Mesenchymal stem cell (in vitro differentiated cells and primary cell): ENCODE measurements at regions not wholly inside any gene's neighbourhood (a gene's known extent, or its start where the extent isn't known, plus 50 kb on each side); places are given as distances from the start of the nearest gene placed in this dataset.

ENCODE experiments used
- DNase-seq: peaks from one replicate; pipeline ENCODE4 v3.0.0-alpha.2; 2013
- H2AFZ ChIP-seq: one replicate; pipeline ENCODE4 v1.6.1; 2013; ENCODE audit warnings: low read depth, mild to moderate bottlenecking, control low read depth, inconsistent platforms, low read length, moderate library complexity
- H2AK5ac ChIP-seq: 2 replicates; pipeline ENCODE4 v1.6.1; 2013; ENCODE audit warnings: low read length, moderate library complexity, mild to moderate bottlenecking, inconsistent platforms; ENCODE audit not compliant: severe bottlenecking
- H2BK120ac ChIP-seq: one replicate; pipeline ENCODE4 v1.6.1; 2013; ENCODE audit warnings: low read depth, mild to moderate bottlenecking, inconsistent platforms, low read length, moderate library complexity
- H2BK12ac ChIP-seq, 2 experiments: one replicate each; pipeline ENCODE4 v1.6.1; 2013; ENCODE audit warnings: inconsistent platforms in 2 of 2, low read length in 2 of 2, mild to moderate bottlenecking in 2 of 2, moderate library complexity in 2 of 2, control low read depth in 1 of 2
- H2BK15ac ChIP-seq: one replicate; pipeline ENCODE4 v1.6.1; 2013; ENCODE audit warnings: mild to moderate bottlenecking, low read depth, inconsistent platforms; ENCODE audit not compliant: poor library complexity, severe bottlenecking
- H2BK5ac ChIP-seq: 2 replicates; pipeline ENCODE4 v1.6.1; 2013; ENCODE audit warnings: low read depth, mild to moderate bottlenecking, low read length, control low read depth, inconsistent platforms; ENCODE audit not compliant: poor library complexity, severe bottlenecking
- H3K14ac ChIP-seq, 2 experiments: one replicate each; pipeline ENCODE4 v1.6.1; 2013; ENCODE audit warnings: inconsistent platforms in 2 of 2, low read length in 2 of 2, control low read depth in 1 of 2, mild to moderate bottlenecking in 1 of 2, moderate library complexity in 1 of 2
- H3K18ac ChIP-seq, 2 experiments: one replicate each; pipeline ENCODE4 v1.6.1; 2013; ENCODE audit warnings: inconsistent platforms in 2 of 2, low read length in 2 of 2, control low read depth in 1 of 2, low read depth in 1 of 2, mild to moderate bottlenecking in 1 of 2
- H3K23ac ChIP-seq, 2 experiments: one replicate each; pipeline ENCODE4 v1.6.1; 2013; ENCODE audit warnings: inconsistent platforms in 2 of 2, low read length in 2 of 2, mild to moderate bottlenecking in 2 of 2, moderate library complexity in 2 of 2, control low read depth in 1 of 2
- H3K27ac ChIP-seq: 2 replicates; pipeline ENCODE4 v1.5.1; 2013; ENCODE audit warnings: mild to moderate bottlenecking, moderate library complexity, low read length, control low read depth, inconsistent platforms; ENCODE audit not compliant: poor library complexity, severe bottlenecking
- H3K27me3 ChIP-seq, 2 experiments: 2 replicates each; pipeline versions ENCODE4 v1.6.1 to v1.7.0; 2013; ENCODE audit warnings: low read length in 2 of 2, mild to moderate bottlenecking in 2 of 2, moderate library complexity in 2 of 2, control low read depth in 1 of 2, inconsistent platforms in 1 of 2; ENCODE audit not compliant: control insufficient read depth in 1 of 2, insufficient read depth in 1 of 2
- H3K36me3 ChIP-seq, 2 experiments: 2 replicates each; pipeline versions ENCODE4 v1.6.1 to v1.7.0; 2013; ENCODE audit warnings: low read length in 2 of 2, control low read depth in 1 of 2, inconsistent platforms in 1 of 2, low read depth in 1 of 2, mild to moderate bottlenecking in 1 of 2; ENCODE audit not compliant: insufficient read depth in 2 of 2, control insufficient read depth in 1 of 2
- H3K4ac ChIP-seq, 2 experiments: one replicate each; pipeline ENCODE4 v1.6.1; 2013; ENCODE audit warnings: inconsistent platforms in 2 of 2, low read length in 2 of 2, mild to moderate bottlenecking in 2 of 2, moderate library complexity in 2 of 2, control low read depth in 1 of 2, low read depth in 1 of 2
- H3K4me1 ChIP-seq: 2 replicates; pipeline ENCODE4 v1.6.1; 2013; ENCODE audit warnings: low read depth, low read length, control low read depth; ENCODE audit not compliant: control insufficient read depth, insufficient read depth
- H3K4me2 ChIP-seq: 2 replicates; pipeline ENCODE4 v1.6.1; 2013; ENCODE audit warnings: low read length, mild to moderate bottlenecking, inconsistent platforms; ENCODE audit not compliant: poor library complexity, severe bottlenecking
- H3K4me3 ChIP-seq, 2 experiments: 2 replicates each; pipeline versions ENCODE4 v1.5.1 to v1.7.0; 2013; ENCODE audit warnings: low read length in 2 of 2, mild to moderate bottlenecking in 2 of 2, control low read depth in 1 of 2, low read depth in 1 of 2; ENCODE audit not compliant: insufficient read depth in 1 of 2
- H3K79me1 ChIP-seq: replicated peaks from 2 replicates; pipeline ENCODE4 v1.6.1; 2013; ENCODE audit warnings: mild to moderate bottlenecking, control low read depth, low read length, inconsistent platforms; ENCODE audit not compliant: poor library complexity, severe bottlenecking
- H3K9ac ChIP-seq: 2 replicates; pipeline ENCODE4 v1.7.0; 2013; ENCODE audit warnings: mild to moderate bottlenecking, low read length, moderate library complexity
- H3K9me3 ChIP-seq: 2 replicates; pipeline ENCODE4 v1.7.0; 2013; ENCODE audit warnings: mild to moderate bottlenecking, low read length; ENCODE audit not compliant: control insufficient read depth
- H4K8ac ChIP-seq: one replicate; pipeline ENCODE4 v1.6.1; 2013; ENCODE audit warnings: inconsistent platforms, mild to moderate bottlenecking, low read length, moderate library complexity
- H4K91ac ChIP-seq: one replicate; pipeline ENCODE4 v1.6.1; 2013; ENCODE audit warnings: mild to moderate bottlenecking, low read length, inconsistent platforms
- WGBS: methylation state at CpG from one replicate; pipeline ENCODE4 v1.1.7; 2013; ENCODE audit warnings: mixed read lengths; 5-methylcytosine and 5-hydroxymethylcytosine counted together

DNA sequence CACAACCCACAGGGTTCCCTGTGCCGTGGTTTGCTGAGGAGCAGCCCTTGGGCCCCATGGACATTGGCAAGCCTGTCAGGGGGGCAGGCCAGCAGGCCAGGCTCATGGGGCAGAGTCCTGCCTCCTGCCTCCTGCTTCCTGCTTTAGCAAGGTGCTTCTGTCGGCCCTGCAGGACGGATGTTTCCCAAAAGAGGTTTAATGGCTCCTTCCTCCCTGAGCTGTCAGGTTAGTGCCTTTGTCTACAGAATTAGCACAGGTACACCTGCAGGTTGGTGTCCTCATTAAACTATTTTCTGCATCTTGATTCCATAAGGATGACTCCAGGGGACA, 152.3 kb downstream of the TTC32 start:
- Histone ChIP-seq H3K4me2 (no peak overlapping the region), H3K9ac (no peak overlapping the region), H3K9me3 (no peaks in the 10 kb centered on the region), H2AK5ac (no peak overlapping the region), H3K18ac (no peak overlapping the region), H3K79me1 (no peaks in the 10 kb centered on the region), H2BK120ac (no peak overlapping the region), H3K27ac (no peak overlapping the region), H4K91ac (peak overlapping the region; percentile 18), H3K27me3 (peaks cover 0 to 19% of the 10 kb centered on the region in 2 experiments), H2BK12ac (peak overlapping the region in 1 of 2 experiments; percentile 40), H2BK5ac (no peak overlapping the region), H3K14ac (peak overlapping the region in 1 of 2 experiments; percentile 79), H3K4me3 (no peak overlapping the region), H3K4me1 (peaks cover 3% of the 10 kb centered on the region), H3K4ac (no peak overlapping the region), H2BK15ac (no peak overlapping the region), H3K23ac (no peak overlapping the region), H3K36me3 (no peaks in the 10 kb centered on the region), H2AFZ (no peak overlapping the region), H4K8ac (no peak overlapping the region)
- 95% methylated on average over 3 of the region's 3 CpGs for WGBS
- DNase-seq, result no peak

DNA sequence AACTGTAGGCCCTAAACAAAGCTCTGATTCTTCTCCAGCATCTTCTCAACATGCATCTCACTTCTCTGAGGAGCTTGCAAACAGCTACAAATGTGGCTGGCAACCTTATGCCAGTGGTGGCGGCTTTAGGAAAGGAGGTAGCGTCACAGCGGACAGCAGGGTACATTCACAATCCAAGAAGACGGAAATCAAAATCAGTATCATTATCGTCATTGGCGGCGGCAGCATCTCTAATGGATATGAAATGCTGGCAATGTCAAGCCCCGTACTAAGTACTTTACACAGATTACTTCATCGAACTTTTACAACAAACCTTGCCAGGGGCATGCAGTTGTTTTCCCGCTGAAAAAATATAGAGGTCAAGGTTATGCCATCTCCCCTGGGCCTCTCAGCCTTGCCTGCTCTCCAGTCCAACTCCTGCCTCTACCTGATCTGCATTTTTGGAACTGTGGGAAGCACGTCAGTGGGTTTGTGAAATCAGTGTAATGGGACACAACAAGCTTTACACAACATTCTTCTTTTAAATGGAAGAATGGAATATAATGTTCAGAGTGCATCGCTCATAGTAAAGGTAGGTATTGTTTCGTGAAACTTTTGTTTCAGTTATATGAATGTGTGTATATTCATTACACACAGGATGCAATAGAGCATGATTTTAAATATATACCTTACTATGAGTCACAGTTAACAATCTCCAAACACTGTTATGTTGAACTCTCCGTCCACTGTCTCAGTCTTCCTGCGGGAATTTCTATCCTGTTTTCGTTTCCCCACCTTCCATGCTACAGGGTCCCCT, 152.9 kb downstream of the TTC32 start:
- Histone ChIP-seq H3K9me3 (no peaks in the 10 kb centered on the region), H3K36me3 (no peaks in the 10 kb centered on the region), H3K9ac (no peak overlapping the region), H3K27me3 (peaks cover 0 to 19% of the 10 kb centered on the region in 2 experiments), H3K4me2 (no peak overlapping the region), H3K4ac (no peak overlapping the region), H2BK5ac (no peak overlapping the region), H3K14ac (peak overlapping the region in 1 of 2 experiments; percentile 79), H2BK15ac (no peak overlapping the region), H4K91ac (no peak overlapping the region), H2AFZ (no peak overlapping the region), H3K27ac (no peak overlapping the region), H3K79me1 (no peaks in the 10 kb centered on the region), H3K23ac (no peak overlapping the region), H2BK12ac (no peak overlapping the region), H2BK120ac (no peak overlapping the region), H3K4me1 (peaks cover 3% of the 10 kb centered on the region), H3K4me3 (no peak overlapping the region), H3K18ac (no peak overlapping the region), H4K8ac (no peak overlapping the region), H2AK5ac (no peak overlapping the region)
- no peak for DNase-seq
- WGBS, result 95% methylated on average over 13 of the region's 16 CpGs

DNA sequence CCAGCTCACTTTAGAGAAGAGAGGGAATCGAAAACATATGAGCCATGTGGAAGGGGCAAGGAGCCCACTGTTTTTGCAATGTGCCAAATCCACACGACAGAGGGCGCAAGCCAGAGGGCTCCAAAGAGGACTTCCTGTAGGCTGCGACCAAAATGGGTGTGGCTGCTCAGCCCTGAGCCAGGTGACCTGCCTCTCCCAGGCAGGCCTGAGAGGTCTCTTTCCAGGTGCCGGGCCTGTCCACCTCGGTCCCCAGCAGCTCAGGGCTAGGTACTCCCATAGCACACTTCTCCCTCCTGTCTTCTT, 153.8 kb downstream of the TTC32 start:
- Histone ChIP-seq H3K4me3 (no peak overlapping the region), H2BK120ac (no peak overlapping the region), H3K27ac (no peak overlapping the region), H3K36me3 (no peaks in the 10 kb centered on the region), H4K91ac (no peak overlapping the region), H3K23ac (no peak overlapping the region), H3K27me3 (peaks cover 0 to 19% of the 10 kb centered on the region in 2 experiments), H3K4ac (no peak overlapping the region), H3K9ac (no peak overlapping the region), H3K14ac (no peak overlapping the region), H3K9me3 (no peaks in the 10 kb centered on the region), H3K79me1 (no peaks in the 10 kb centered on the region), H2BK5ac (no peak overlapping the region), H2BK12ac (peak overlapping the region in 1 of 2 experiments; percentile 18), H2AK5ac (no peak overlapping the region), H3K4me2 (no peak overlapping the region), H4K8ac (no peak overlapping the region), H2BK15ac (no peak overlapping the region), H3K4me1 (peaks cover 3% of the 10 kb centered on the region), H3K18ac (no peak overlapping the region), H2AFZ (no peak overlapping the region)
- no peak for DNase-seq
- 77% methylated on average over 4 of the region's 6 CpGs for WGBS

DNA sequence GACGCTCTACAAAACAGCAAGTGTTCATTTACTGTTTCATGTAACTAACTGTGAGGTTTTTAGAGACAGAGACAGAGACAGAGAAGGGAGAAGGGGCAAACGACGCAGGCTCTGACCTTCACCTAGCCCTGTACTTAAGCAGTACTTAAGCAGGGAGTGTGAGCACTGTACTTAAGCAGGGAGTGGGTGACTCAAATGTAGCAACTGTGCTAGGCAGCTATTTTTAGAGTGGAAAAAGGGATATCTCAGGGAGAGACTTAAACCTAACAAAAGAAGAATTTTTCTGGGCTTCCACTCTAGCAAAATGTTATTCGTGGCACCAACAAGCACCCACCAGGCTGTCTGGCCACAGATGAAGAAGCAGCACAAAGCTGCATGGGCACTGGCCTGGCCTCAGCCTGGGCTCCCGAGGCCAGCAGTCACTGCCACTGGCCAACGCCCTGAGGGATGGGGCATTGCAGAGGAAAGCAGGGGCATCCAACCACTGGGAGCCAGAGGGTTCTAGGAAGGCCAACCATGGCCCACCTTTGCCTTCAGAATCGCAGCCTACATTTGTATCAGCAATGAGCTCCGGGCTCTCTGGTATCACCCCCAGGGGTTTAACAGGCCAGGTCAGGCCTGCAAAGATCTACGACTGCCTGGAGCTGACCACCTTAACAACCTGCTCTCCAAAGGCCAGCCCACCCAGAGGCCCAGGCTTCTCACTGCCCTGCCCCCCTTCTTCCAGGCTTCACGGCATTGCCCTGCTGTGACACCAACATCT, 154.3 kb downstream of the TTC32 start:
- Histone ChIP-seq H3K18ac (peak overlapping the region in 1 of 2 experiments; percentile 26), H4K91ac (no peak overlapping the region), H2BK15ac (no peak overlapping the region), H2BK12ac (peak overlapping the region in 1 of 2 experiments; percentile 18), H2AFZ (no peak overlapping the region), H3K4me3 (no peak overlapping the region), H3K9ac (no peak overlapping the region), H2BK120ac (no peak overlapping the region), H3K4me2 (no peak overlapping the region), H2BK5ac (no peak overlapping the region), H3K4me1 (peaks cover 3% of the 10 kb centered on the region), H3K4ac (no peak overlapping the region), H3K9me3 (no peaks in the 10 kb centered on the region), H3K14ac (peak overlapping the region in 1 of 2 experiments; percentile 48), H3K36me3 (no peaks in the 10 kb centered on the region), H3K27me3 (peaks cover 0 to 19% of the 10 kb centered on the region in 2 experiments), H3K79me1 (no peaks in the 10 kb centered on the region), H2AK5ac (no peak overlapping the region), H4K8ac (no peak overlapping the region), H3K27ac (no peak overlapping the region), H3K23ac (no peak overlapping the region)
- DNase-seq, result peak; percentile 78
- 78% methylated on average over 10 of the region's 10 CpGs for WGBS
